ENCODE measurements at regions not wholly inside any gene's neighbourhood (a gene's known extent, or its start where the extent isn't known, plus 50 kb on each side); places are given as distances from the start of the nearest gene placed in this dataset.

DNA sequence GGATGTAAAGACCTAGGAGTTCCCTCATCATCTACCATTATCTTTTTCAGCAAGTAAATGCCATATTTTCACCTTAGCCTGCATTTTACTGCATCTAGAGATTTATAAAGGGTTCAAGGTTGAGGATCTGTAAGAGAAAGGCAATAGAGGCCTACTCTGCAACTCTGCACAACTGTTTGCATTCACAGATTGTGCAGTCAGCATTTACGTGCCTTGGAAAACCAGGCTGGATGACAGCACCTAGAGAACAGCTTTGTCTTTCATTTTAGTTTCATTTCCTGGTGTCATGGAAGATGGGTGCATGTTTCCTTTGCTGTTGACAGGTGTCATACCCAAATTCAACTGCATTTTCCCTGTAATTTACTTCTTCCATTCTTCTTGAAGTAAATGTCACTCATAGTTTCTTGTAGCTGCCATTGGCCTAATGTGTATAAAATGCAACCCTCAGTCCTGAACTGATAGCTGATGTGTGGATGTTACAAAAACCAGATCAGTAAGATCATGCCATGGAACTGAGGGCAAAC, 817.5 kb downstream of the SQOR start:
- H3K36me3 Mint-ChIP-seq = no peaks in the 10 kb centered on the region
- H3K4me1 ChIP-seq (ENCODE audit: control insufficient read depth in 2 of 2, insufficient read depth in 2 of 2, low read length in 2 of 2) = no peaks in the 10 kb centered on the region
- H3K4me1 Mint-ChIP-seq = no peaks in the 10 kb centered on the region
- H3K27me3 ChIP-seq (ENCODE audit: control insufficient read depth in 2 of 2, insufficient read depth in 2 of 2, low read length in 2 of 2) = no peaks in the 10 kb centered on the region
- ATAC-seq = no peak
- intact Hi-C loops (cut with micrococcal nuclease) = no loop called here
- no peak overlapping the region for H3K27ac ChIP-seq (ENCODE audit: low read depth, low read length)
- ChIA-PET CTCF (no interaction called here), POLR2A (no interaction called here)
- no peak overlapping the region for H3K4me3 ChIP-seq (ENCODE audit: low read length)
- no peak for DNase-seq
- peaks cover 0 to 20% (median 3%) of the 10 kb centered on the region in 11 donors for H3K9me3 Mint-ChIP-seq
- no peaks in the 10 kb centered on the region for H3K9me3 ChIP-seq (ENCODE audit: control insufficient read depth in 2 of 3, low read length in 3 of 3)
- H3K4me3 Mint-ChIP-seq = no peak overlapping the region
- peaks cover 0 to 5% (median 0%) of the 10 kb centered on the region in 5 donors for H3K27me3 Mint-ChIP-seq
- no peaks in the 10 kb centered on the region for H3K36me3 ChIP-seq (ENCODE audit: control insufficient read depth in 2 of 3, insufficient read depth in 3 of 3, low read length in 3 of 3)
- no peak overlapping the region for H3K27ac Mint-ChIP-seq

DNA sequence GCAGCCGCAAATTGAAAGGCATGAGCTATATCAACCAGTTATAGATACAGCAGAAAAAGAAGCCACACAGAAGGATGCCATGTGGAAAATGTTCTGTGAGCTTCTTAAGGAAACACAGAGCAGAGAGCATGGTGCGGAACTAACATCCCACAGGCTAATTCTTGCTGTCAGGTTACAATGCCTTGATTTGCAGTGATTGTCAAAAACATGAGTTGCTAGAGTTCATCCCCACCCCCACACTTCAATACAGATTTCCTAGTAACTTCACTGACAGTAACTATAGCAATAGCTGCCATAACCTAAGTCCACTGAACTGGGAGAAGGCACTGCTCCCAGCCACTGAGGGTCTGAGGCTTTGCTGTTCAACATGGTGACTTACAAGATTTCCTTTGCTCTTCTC, 821.6 kb downstream of the SQOR start:
- Mint-ChIP-seq H3K9me3 (peaks cover 0 to 11% (median 2%) of the 10 kb centered on the region in 11 donors), H3K27me3 (peaks cover 0 to 9% (median 0%) of the 10 kb centered on the region in 5 donors), H3K36me3 (no peaks in the 10 kb centered on the region), H3K4me1 (no peaks in the 10 kb centered on the region), H3K27ac (no peak overlapping the region), H3K4me3 (no peak overlapping the region)
- ATAC-seq (no peak), DNase-seq (no peak)
- H3K4me1 ChIP-seq (ENCODE audit: control insufficient read depth in 2 of 2, insufficient read depth in 2 of 2, low read length in 2 of 2) = no peaks in the 10 kb centered on the region
- no peaks in the 10 kb centered on the region for H3K36me3 ChIP-seq (ENCODE audit: control insufficient read depth in 2 of 3, insufficient read depth in 3 of 3, low read length in 3 of 3)
- no peaks in the 10 kb centered on the region for H3K27me3 ChIP-seq (ENCODE audit: control insufficient read depth in 2 of 2, insufficient read depth in 2 of 2, low read length in 2 of 2)
- POLR2A ChIA-PET = no interaction called here
- H3K4me3 ChIP-seq (ENCODE audit: low read length) = no peak overlapping the region
- no peaks in the 10 kb centered on the region for H3K9me3 ChIP-seq (ENCODE audit: control insufficient read depth in 2 of 3, low read length in 3 of 3)
- intact Hi-C loops (cut with micrococcal nuclease) = no loop called here
- CTCF ChIA-PET = no interaction called here
- H3K27ac ChIP-seq (ENCODE audit: low read depth, low read length) = no peak overlapping the region

DNA sequence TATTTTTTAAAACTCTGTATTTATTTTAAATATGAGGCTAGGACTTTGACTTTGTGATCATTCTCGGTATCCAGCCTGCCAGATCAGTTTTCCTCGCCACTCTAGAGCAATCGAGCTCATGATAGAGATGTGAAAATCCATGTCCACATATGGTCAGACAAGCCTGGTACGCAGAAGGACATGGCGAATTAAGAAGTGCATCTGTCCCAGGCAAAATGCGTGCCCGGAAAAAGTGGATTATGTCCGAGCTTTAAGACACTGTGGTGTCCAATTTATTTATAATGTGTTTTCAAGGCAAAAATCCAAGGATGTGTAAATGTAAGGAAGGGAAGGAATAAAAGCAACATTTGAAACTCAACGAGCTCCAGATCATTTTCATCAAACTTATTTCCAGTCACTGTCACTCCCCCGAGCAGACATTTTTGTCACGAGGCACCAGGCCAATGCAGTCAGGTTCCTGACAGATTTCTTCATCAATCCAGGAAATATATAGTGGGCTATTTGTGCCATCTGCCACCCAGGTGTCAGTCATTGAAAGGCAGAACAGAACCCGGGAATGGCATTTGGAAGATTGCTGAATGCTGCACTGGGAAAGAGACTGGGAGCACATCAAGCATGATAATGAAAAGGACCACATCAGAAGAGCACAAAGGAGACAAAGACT, 825.7 kb downstream of the SQOR start:
- Histone ChIP-seq H3K9me3 (ENCODE audit: control insufficient read depth in 2 of 3, low read length in 3 of 3) (no peaks in the 10 kb centered on the region), H3K4me3 (ENCODE audit: low read length) (no peak overlapping the region), H3K36me3 (ENCODE audit: control insufficient read depth in 2 of 3, insufficient read depth in 3 of 3, low read length in 3 of 3) (no peaks in the 10 kb centered on the region), H3K27ac (ENCODE audit: low read depth, low read length) (no peak overlapping the region), H3K4me1 (ENCODE audit: control insufficient read depth in 2 of 2, insufficient read depth in 2 of 2, low read length in 2 of 2) (no peaks in the 10 kb centered on the region), H3K27me3 (ENCODE audit: control insufficient read depth in 2 of 2, insufficient read depth in 2 of 2, low read length in 2 of 2) (no peaks in the 10 kb centered on the region)
- ChIA-PET CTCF (no interaction called here), POLR2A (no interaction called here)
- no peak for ATAC-seq
- intact Hi-C loops (cut with micrococcal nuclease) = no loop called here
- no peak overlapping the region for H3K27ac Mint-ChIP-seq
- H3K4me3 Mint-ChIP-seq = no peak overlapping the region
- H3K4me1 Mint-ChIP-seq = no peaks in the 10 kb centered on the region
- peaks cover 0 to 10% (median 4%) of the 10 kb centered on the region in 11 donors for H3K9me3 Mint-ChIP-seq
- no peak for DNase-seq
- no peaks in the 10 kb centered on the region for H3K36me3 Mint-ChIP-seq
- H3K27me3 Mint-ChIP-seq = peaks cover 0 to 4% (median 0%) of the 10 kb centered on the region in 5 donors

DNA sequence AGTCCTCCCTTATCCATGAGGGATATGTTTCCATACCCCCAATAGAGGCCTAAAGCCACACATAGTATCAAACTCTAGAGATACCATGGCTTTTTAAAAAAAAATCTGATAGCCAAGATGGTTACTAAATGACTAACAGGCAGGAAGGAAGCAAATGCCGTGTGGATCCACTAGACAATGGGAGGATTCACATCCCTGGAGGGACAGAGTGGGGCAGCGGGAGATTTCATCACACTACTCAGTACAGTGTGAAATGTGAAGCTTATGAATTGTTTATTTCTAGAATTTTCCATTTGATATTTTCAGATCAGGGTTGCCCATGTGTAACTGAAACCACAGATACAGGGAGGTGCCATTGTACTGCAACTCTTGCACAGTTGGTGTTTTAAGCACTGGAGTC, 826.6 kb downstream of the SQOR start:
- Mint-ChIP-seq H3K4me3 (no peak overlapping the region), H3K4me1 (no peaks in the 10 kb centered on the region), H3K9me3 (peaks cover 0 to 10% (median 4%) of the 10 kb centered on the region in 11 donors), H3K27me3 (peaks cover 0 to 4% (median 0%) of the 10 kb centered on the region in 5 donors), H3K36me3 (no peaks in the 10 kb centered on the region), H3K27ac (no peak overlapping the region)
- Histone ChIP-seq H3K4me1 (ENCODE audit: control insufficient read depth in 2 of 2, insufficient read depth in 2 of 2, low read length in 2 of 2) (no peaks in the 10 kb centered on the region), H3K36me3 (ENCODE audit: control insufficient read depth in 2 of 3, insufficient read depth in 3 of 3, low read length in 3 of 3) (no peaks in the 10 kb centered on the region), H3K4me3 (ENCODE audit: low read length) (no peak overlapping the region), H3K27me3 (ENCODE audit: control insufficient read depth in 2 of 2, insufficient read depth in 2 of 2, low read length in 2 of 2) (no peaks in the 10 kb centered on the region), H3K9me3 (ENCODE audit: control insufficient read depth in 2 of 3, low read length in 3 of 3) (no peaks in the 10 kb centered on the region), H3K27ac (ENCODE audit: low read depth, low read length) (no peak overlapping the region)
- intact Hi-C loops (cut with micrococcal nuclease) = no loop called here
- POLR2A ChIA-PET = no interaction called here
- CTCF ChIA-PET = no interaction called here
- DNase-seq (no peak), ATAC-seq (no peak)

DNA sequence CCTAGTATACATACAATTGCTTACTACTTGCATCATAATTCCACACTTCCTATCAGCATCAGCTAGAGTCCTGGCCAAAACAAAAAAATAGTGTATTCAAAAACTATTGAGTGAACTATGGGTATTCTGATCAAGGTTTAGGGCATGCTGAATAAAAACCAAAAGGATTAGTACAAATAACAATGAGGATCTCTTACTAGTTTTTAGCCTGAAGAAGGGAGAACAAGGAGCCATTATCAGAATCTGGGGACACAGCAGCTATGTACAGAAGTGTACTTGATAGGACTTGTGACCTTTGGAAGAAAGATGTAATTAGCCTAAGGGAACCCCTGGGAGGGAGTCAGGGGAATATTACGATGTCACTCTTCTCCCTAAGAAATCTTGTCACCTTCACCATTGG, 832.2 kb downstream of the SQOR start:
- Mint-ChIP-seq H3K9me3 (peaks cover 0 to 14% (median 4%) of the 10 kb centered on the region in 11 donors), H3K4me3 (no peak overlapping the region), H3K36me3 (no peaks in the 10 kb centered on the region), H3K4me1 (no peaks in the 10 kb centered on the region), H3K27ac (no peak overlapping the region), H3K27me3 (no peaks in the 10 kb centered on the region)
- no peak overlapping the region for H3K27ac ChIP-seq (ENCODE audit: low read depth, low read length)
- no peak for ATAC-seq
- H3K36me3 ChIP-seq (ENCODE audit: control insufficient read depth in 2 of 3, insufficient read depth in 3 of 3, low read length in 3 of 3) = no peaks in the 10 kb centered on the region
- CTCF ChIA-PET = no interaction called here
- H3K4me1 ChIP-seq (ENCODE audit: control insufficient read depth in 2 of 2, insufficient read depth in 2 of 2, low read length in 2 of 2) = no peaks in the 10 kb centered on the region
- intact Hi-C loops (cut with micrococcal nuclease) = no loop called here
- H3K4me3 ChIP-seq (ENCODE audit: low read length) = no peak overlapping the region
- DNase-seq = no peak
- H3K27me3 ChIP-seq (ENCODE audit: control insufficient read depth in 2 of 2, insufficient read depth in 2 of 2, low read length in 2 of 2) = no peaks in the 10 kb centered on the region
- no peaks in the 10 kb centered on the region for H3K9me3 ChIP-seq (ENCODE audit: control insufficient read depth in 2 of 3, low read length in 3 of 3)
- POLR2A ChIA-PET = no interaction called here

DNA sequence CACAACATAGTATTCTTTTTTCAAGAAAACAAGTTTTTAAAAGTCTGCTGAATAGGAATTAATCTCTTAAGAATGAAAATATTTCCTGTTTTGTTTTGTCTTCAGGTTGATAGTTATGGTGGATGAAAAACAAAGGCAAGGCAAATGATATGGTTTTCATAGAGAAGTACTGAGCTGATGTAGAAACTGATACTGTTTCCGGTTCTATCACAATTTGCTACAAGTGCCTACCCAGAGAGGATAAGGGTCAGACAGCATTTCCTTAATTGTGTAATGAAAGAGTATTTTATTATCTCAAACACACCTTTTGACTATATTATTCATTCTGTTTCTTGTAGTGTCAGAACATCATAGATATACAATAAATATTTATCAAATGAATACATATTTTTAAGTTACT, 836.3 kb downstream of the SQOR start:
- Histone ChIP-seq H3K9me3 (ENCODE audit: control insufficient read depth in 2 of 3, low read length in 3 of 3) (no peaks in the 10 kb centered on the region), H3K27ac (ENCODE audit: low read depth, low read length) (no peak overlapping the region), H3K27me3 (ENCODE audit: control insufficient read depth in 2 of 2, insufficient read depth in 2 of 2, low read length in 2 of 2) (no peaks in the 10 kb centered on the region), H3K36me3 (ENCODE audit: control insufficient read depth in 2 of 3, insufficient read depth in 3 of 3, low read length in 3 of 3) (no peaks in the 10 kb centered on the region), H3K4me3 (ENCODE audit: low read length) (no peak overlapping the region), H3K4me1 (ENCODE audit: control insufficient read depth in 2 of 2, insufficient read depth in 2 of 2, low read length in 2 of 2) (no peaks in the 10 kb centered on the region)
- intact Hi-C loops (cut with micrococcal nuclease) = no loop called here
- Mint-ChIP-seq H3K36me3 (no peaks in the 10 kb centered on the region), H3K27me3 (no peaks in the 10 kb centered on the region), H3K27ac (no peak overlapping the region), H3K4me3 (no peak overlapping the region), H3K4me1 (no peaks in the 10 kb centered on the region), H3K9me3 (peaks cover 0 to 12% (median 4%) of the 10 kb centered on the region in 11 donors)
- CTCF ChIA-PET = no interaction called here
- POLR2A ChIA-PET = no interaction called here
- no peak for ATAC-seq
- DNase-seq = no peak

DNA sequence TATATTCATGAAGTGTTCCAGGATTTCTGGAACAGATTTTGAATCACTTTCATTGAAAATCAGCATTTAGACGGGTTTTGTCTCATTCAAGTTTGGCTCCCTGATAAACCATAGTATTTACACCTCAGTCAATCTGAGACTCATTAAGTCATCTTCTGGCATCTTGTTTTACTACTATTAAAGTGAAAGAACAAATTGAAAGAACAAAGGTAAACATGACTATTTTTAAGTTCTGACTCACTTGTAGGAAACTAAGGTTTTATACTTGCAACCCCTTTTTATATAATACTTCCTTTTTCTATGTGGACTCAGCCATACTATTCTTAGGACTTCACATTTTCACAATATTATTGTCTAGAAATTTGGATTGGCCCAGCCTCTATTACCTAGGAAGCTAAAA, 854.4 kb downstream of the SQOR start:
- H3K9me3 ChIP-seq (ENCODE audit: control insufficient read depth in 2 of 3, low read length in 3 of 3) = no peaks in the 10 kb centered on the region
- H3K4me3 ChIP-seq (ENCODE audit: low read length) = no peak overlapping the region
- no peaks in the 10 kb centered on the region for H3K36me3 Mint-ChIP-seq
- no peaks in the 10 kb centered on the region for H3K4me1 Mint-ChIP-seq
- intact Hi-C loops (cut with micrococcal nuclease) = no loop called here
- no peaks in the 10 kb centered on the region for H3K27me3 ChIP-seq (ENCODE audit: control insufficient read depth in 2 of 2, insufficient read depth in 2 of 2, low read length in 2 of 2)
- ATAC-seq = no peak
- no peaks in the 10 kb centered on the region for H3K36me3 ChIP-seq (ENCODE audit: control insufficient read depth in 2 of 3, insufficient read depth in 3 of 3, low read length in 3 of 3)
- peaks cover 0 to 8% (median 0%) of the 10 kb centered on the region in 5 donors for H3K27me3 Mint-ChIP-seq
- H3K4me1 ChIP-seq (ENCODE audit: control insufficient read depth in 2 of 2, insufficient read depth in 2 of 2, low read length in 2 of 2) = no peaks in the 10 kb centered on the region
- no peak for DNase-seq
- ChIA-PET POLR2A (no interaction called here), CTCF (no interaction called here)
- H3K27ac ChIP-seq (ENCODE audit: low read depth, low read length) = no peak overlapping the region
- H3K9me3 Mint-ChIP-seq = peaks cover 0 to 18% (median 9%) of the 10 kb centered on the region in 11 donors
- H3K4me3 Mint-ChIP-seq = no peak overlapping the region
- H3K27ac Mint-ChIP-seq = no peak overlapping the region

Data from naive thymus-derived CD4-positive, alpha-beta T cell (primary cell).